ENCODE measurements at regions not wholly inside any gene's neighbourhood (a gene's known extent, or its start where the extent isn't known, plus 50 kb on each side); places are given as distances from the start of the nearest gene placed in this dataset.

GRCh38 chr5:96140496-96140895, 178.8 kb upstream of the ELL2 start (continued):
- no peak for TF ChIP-seq ZNF274 (IDR thresholded peaks at IDR 0.05; ENCODE audit: low read length)
- no peak for TF ChIP-seq ZNF274 (tag by site-specific recombination; IDR thresholded peaks at IDR 0.05; ENCODE audit: borderline replicate concordance)
- TF ChIP-seq ZNF24 (tag by site-specific recombination; IDR thresholded peaks at IDR 0.05) = no peak

GRCh38 chr5:96140084-96140483, 178.4 kb upstream of the ELL2 start:
- H3K36me3 ChIP-seq (ENCODE audit: control insufficient read depth in 2 of 2, insufficient read depth in 1 of 2, low read length in 2 of 2) = no peaks in the 10 kb centered on the region
- H3K9me3 ChIP-seq (ENCODE audit: control insufficient read depth, insufficient read depth, low read depth, low read length) = no peaks in the 10 kb centered on the region
- H3K27ac ChIP-seq (ENCODE audit: extremely low read depth, low read depth, low read length) = no peak overlapping the region
- ChIA-PET POLR2A (no interaction called here), CTCF (interaction anchor here (0.7 to 2.8 kb wide), 2 partner anchors 196 to 282 kb away, joined by 3 to 10 read pairs; no protein-coding TSS in a partner anchor)
- TF ChIP-seq ZNF423 (tag by site-specific recombination; IDR thresholded peaks at IDR 0.05) = no peak
- peaks cover 5% of the 10 kb centered on the region; the same call in 1 of the 2 replicates for H3K4me1 ChIP-seq (ENCODE audit: control insufficient read depth, insufficient read depth, low read length)
- no peak overlapping the region for H3K4me3 ChIP-seq (ENCODE audit: low read depth, low read length)

GRCh38 chr5:96134886-96135285, 173.2 kb upstream of the ELL2 start:
- H3K36me3 ChIP-seq (ENCODE audit: control insufficient read depth in 2 of 2, insufficient read depth in 1 of 2, low read length in 2 of 2) = no peaks in the 10 kb centered on the region
- CTCF ChIA-PET = no interaction called here
- TF ChIP-seq ZNF654 (tag by site-specific recombination; IDR thresholded peaks at IDR 0.05; ENCODE audit: low read depth) (no peak), EGR2 (tag by site-specific recombination; IDR thresholded peaks at IDR 0.05; ENCODE audit: low read depth) (peak; percentile 54), ZNF830 (tag by site-specific recombination; IDR thresholded peaks at IDR 0.05; ENCODE audit: low read depth) (no peak), ZFHX2 (tag by site-specific recombination; conservative IDR thresholded peaks at IDR 0.05) (peak; percentile 68)

GRCh38 chr5:96133341-96134079, 171.9 kb upstream of the ELL2 start:
- H3K9me3 ChIP-seq (ENCODE audit: control insufficient read depth, insufficient read depth, low read depth, low read length) = no peaks in the 10 kb centered on the region
- no peak overlapping the region for H3K27ac ChIP-seq (ENCODE audit: extremely low read depth, low read depth, low read length)
- no peaks in the 10 kb centered on the region for H3K36me3 ChIP-seq (ENCODE audit: control insufficient read depth in 2 of 2, insufficient read depth in 1 of 2, low read length in 2 of 2)
- TF ChIP-seq OVOL3 (tag by site-specific recombination; IDR thresholded peaks at IDR 0.05) = no peak
- TF ChIP-seq TSHZ1 (tag by site-specific recombination; IDR thresholded peaks at IDR 0.05; ENCODE audit: borderline replicate concordance) = no peak
- no peak for TF ChIP-seq ZNF548 (tag by site-specific recombination; IDR thresholded peaks at IDR 0.05)
- TF ChIP-seq ZNF248 (tag by site-specific recombination; IDR thresholded peaks at IDR 0.05) = no peak
- TF ChIP-seq ZNF24 (tag by site-specific recombination; IDR thresholded peaks at IDR 0.05) = no peak
- no peak for TF ChIP-seq EGR2 (tag by site-specific recombination; IDR thresholded peaks at IDR 0.05; ENCODE audit: low read depth)
- TF ChIP-seq PRDM1 (tag by site-specific recombination; IDR thresholded peaks at IDR 0.05) = no peak
- no peak for TF ChIP-seq ZBTB48 (tag by site-specific recombination; IDR thresholded peaks at IDR 0.05)
- no peak for TF ChIP-seq ZNF391 (tag by site-specific recombination; IDR thresholded peaks at IDR 0.05; ENCODE audit: borderline replicate concordance, low read depth)
- no peak for TF ChIP-seq ZNF549 (tag by site-specific recombination; IDR thresholded peaks at IDR 0.05)
- TF ChIP-seq ZNF10 (tag by site-specific recombination; IDR thresholded peaks at IDR 0.05) = no peak
- no peak for TF ChIP-seq ATF2 (tag by site-specific recombination; IDR thresholded peaks at IDR 0.05; ENCODE audit: low read depth)
- H3K4me1 ChIP-seq (ENCODE audit: control insufficient read depth, insufficient read depth, low read length) = no peaks in the 10 kb centered on the region
- CTCF ChIA-PET = no interaction called here
- POLR2A ChIA-PET = no interaction called here
- no peak overlapping the region for H3K4me3 ChIP-seq (ENCODE audit: low read depth, low read length)

More at GRCh38 chr5:96134886-96135285, 173.2 kb upstream of the ELL2 start:
- no peaks in the 10 kb centered on the region for H3K4me1 ChIP-seq (ENCODE audit: control insufficient read depth, insufficient read depth, low read length)
- no peak overlapping the region for H3K27ac ChIP-seq (ENCODE audit: extremely low read depth, low read depth, low read length)
- no peak overlapping the region for H3K4me3 ChIP-seq (ENCODE audit: low read depth, low read length)
- no peaks in the 10 kb centered on the region for H3K9me3 ChIP-seq (ENCODE audit: control insufficient read depth, insufficient read depth, low read depth, low read length)
- POLR2A ChIA-PET = no interaction called here
